Mesendoderm (in vitro differentiated cells): ENCODE measurements at regions not wholly inside any gene's neighbourhood (a gene's known extent, or its start where the extent isn't known, plus 50 kb on each side); places are given as distances from the start of the nearest gene placed in this dataset.

Source experiments
- DNase-seq: peaks from one replicate; pipeline ENCODE4 v3.0.0; 2013
- H2AK5ac ChIP-seq: 2 replicates; pipeline ENCODE4 v1.6.1; 2013; ENCODE audit warnings: low read length, inconsistent platforms
- H2BK120ac ChIP-seq: 2 replicates; pipeline ENCODE4 v1.6.1; 2013; ENCODE audit warnings: low read depth, mild to moderate bottlenecking, low read length, moderate library complexity, mixed read lengths
- H2BK15ac ChIP-seq: replicated peaks from 2 replicates; pipeline ENCODE4 v1.6.1; 2013; ENCODE audit warnings: low read depth, mild to moderate bottlenecking, moderate library complexity
- H2BK5ac ChIP-seq: 2 replicates; pipeline ENCODE4 v1.6.1; 2013; ENCODE audit warnings: low read length, inconsistent platforms
- H3K18ac ChIP-seq: 2 replicates; pipeline ENCODE4 v1.6.1; 2013; ENCODE audit warnings: mild to moderate bottlenecking, low read length, mixed read lengths
- H3K23ac ChIP-seq: one replicate; pipeline ENCODE4 v1.6.1; 2013; ENCODE audit warnings: low read length
- H3K27ac ChIP-seq: 2 replicates; pipeline ENCODE4 v1.5.1; 2013; ENCODE audit warnings: low read depth, mild to moderate bottlenecking, inconsistent platforms, low read length, moderate library complexity
- H3K27me3 ChIP-seq: 2 replicates; pipeline ENCODE4 v1.6.1; 2013; ENCODE audit warnings: low read length, control low read depth, mild to moderate bottlenecking, inconsistent platforms; ENCODE audit not compliant: insufficient read depth, poor library complexity
- H3K36me3 ChIP-seq: 2 replicates; pipeline ENCODE4 v1.6.1; 2013; ENCODE audit warnings: low read length, inconsistent platforms; ENCODE audit not compliant: control insufficient read depth, insufficient read depth
- H3K4ac ChIP-seq: one replicate; pipeline ENCODE4 v1.6.1; 2013; ENCODE audit warnings: low read depth, mild to moderate bottlenecking, low read length, moderate library complexity
- H3K4me1 ChIP-seq: 2 replicates; pipeline ENCODE4 v1.6.1; 2013; ENCODE audit warnings: low read depth, low read length, inconsistent platforms; ENCODE audit not compliant: control insufficient read depth
- H3K4me2 ChIP-seq: 2 replicates; pipeline ENCODE4 v1.6.1; 2013; ENCODE audit warnings: low read length
- H3K4me3 ChIP-seq: 2 replicates; pipeline ENCODE4 v1.5.1; 2013; ENCODE audit warnings: mild to moderate bottlenecking, low read length
- H3K56ac ChIP-seq: one replicate; pipeline ENCODE4 v1.6.1; 2013; ENCODE audit warnings: low read length
- H3K79me1 ChIP-seq: 2 replicates; pipeline ENCODE4 v1.6.1; 2013; ENCODE audit warnings: low read length, inconsistent platforms
- H3K79me2 ChIP-seq: 2 replicates; pipeline ENCODE4 v1.6.1; 2013; ENCODE audit warnings: mild to moderate bottlenecking, low read length; ENCODE audit not compliant: control insufficient read depth, insufficient read depth
- H3K9ac ChIP-seq: 2 replicates; pipeline ENCODE4 v1.6.1; 2013; ENCODE audit warnings: low read length, inconsistent platforms
- H4K5ac ChIP-seq: one replicate; pipeline ENCODE4 v1.6.1; 2013; ENCODE audit warnings: low read length
- H4K8ac ChIP-seq: one replicate; pipeline ENCODE4 v1.6.1; 2013; ENCODE audit warnings: low read depth, mild to moderate bottlenecking, control low read depth, low read length, moderate library complexity
- WGBS: extraction: QIAGEN DNeasy Blood & Tissue Kit; methylation state at CpG from one replicate; pipeline ENCODE4 v1.1.7; 2013; ENCODE audit warnings: low lambda C conversion rate, missing lambda C conversion rate; ENCODE audit not compliant: insufficient coverage; ENCODE audit errors: extremely low coverage; 5-methylcytosine and 5-hydroxymethylcytosine counted together

GRCh38 chr3:69456631-69457030 lies 70.7 kb upstream of the FRMD4B start:
- DNase-seq: no peak
- no peak overlapping the region for H3K4ac ChIP-seq
- no peak overlapping the region for H3K56ac ChIP-seq
- no peak overlapping the region for H2BK15ac ChIP-seq
- no peak overlapping the region for H3K9ac ChIP-seq
- no peak overlapping the region for H2BK5ac ChIP-seq
- no peak overlapping the region for H2BK120ac ChIP-seq
- no peak overlapping the region for H3K4me2 ChIP-seq
- no peak overlapping the region for H3K18ac ChIP-seq
- H3K27ac ChIP-seq: no peak overlapping the region
- no peaks in the 10 kb centered on the region for H3K4me1 ChIP-seq
- H3K23ac ChIP-seq: no peak overlapping the region
- no peak overlapping the region for H4K8ac ChIP-seq
- H3K79me2 ChIP-seq: no peaks in the 10 kb centered on the region
- H3K36me3 ChIP-seq: no peaks in the 10 kb centered on the region
- H4K5ac ChIP-seq: no peak overlapping the region
- no peaks in the 10 kb centered on the region for H3K27me3 ChIP-seq
- H2AK5ac ChIP-seq: no peak overlapping the region
- H3K79me1 ChIP-seq: no peaks in the 10 kb centered on the region
- H3K4me3 ChIP-seq: no peak overlapping the region
- WGBS: no CpG with 5 or more reads among the region's 4 CpGs

GRCh38 chr3:69454204-69454787 lies 68.4 kb upstream of the FRMD4B start:
- no peak for DNase-seq
- Histone ChIP-seq H2BK5ac (no peak overlapping the region), H3K4me1 (no peaks in the 10 kb centered on the region), H3K4me2 (no peak overlapping the region), H2BK15ac (no peak overlapping the region), H3K27me3 (no peaks in the 10 kb centered on the region), H3K4ac (no peak overlapping the region), H3K36me3 (no peaks in the 10 kb centered on the region), H3K27ac (no peak overlapping the region), H2AK5ac (no peak overlapping the region), H3K79me2 (no peaks in the 10 kb centered on the region), H3K56ac (no peak overlapping the region), H3K23ac (no peak overlapping the region), H3K9ac (no peak overlapping the region), H4K5ac (no peak overlapping the region), H3K79me1 (no peaks in the 10 kb centered on the region), H2BK120ac (no peak overlapping the region), H4K8ac (no peak overlapping the region), H3K18ac (no peak overlapping the region), H3K4me3 (no peak overlapping the region)
- WGBS: no CpG with 5 or more reads among the region's 22 CpGs

GRCh38 chr3:69452295-69452694 lies 66.4 kb upstream of the FRMD4B start:
- Histone ChIP-seq H3K4me1 (no peaks in the 10 kb centered on the region), H2BK15ac (no peak overlapping the region), H3K27ac (no peak overlapping the region), H3K4me3 (no peak overlapping the region), H3K79me2 (no peaks in the 10 kb centered on the region), H2BK120ac (no peak overlapping the region), H3K9ac (no peak overlapping the region), H3K56ac (no peak overlapping the region), H3K18ac (no peak overlapping the region), H3K36me3 (no peaks in the 10 kb centered on the region), H3K23ac (no peak overlapping the region), H3K4ac (no peak overlapping the region), H2AK5ac (no peak overlapping the region), H4K8ac (no peak overlapping the region), H3K27me3 (no peaks in the 10 kb centered on the region), H2BK5ac (no peak overlapping the region), H3K79me1 (no peaks in the 10 kb centered on the region), H3K4me2 (no peak overlapping the region), H4K5ac (no peak overlapping the region)
- WGBS: no CpG with 5 or more reads among the region's 2 CpGs
- DNase-seq: no peak

GRCh38 chr3:69451594-69451993 lies 65.7 kb upstream of the FRMD4B start:
- H3K27ac ChIP-seq: no peak overlapping the region
- no peaks in the 10 kb centered on the region for H3K79me1 ChIP-seq
- H3K79me2 ChIP-seq: no peaks in the 10 kb centered on the region
- no peak for DNase-seq
- H3K4me3 ChIP-seq: no peak overlapping the region
- H3K4me2 ChIP-seq: no peak overlapping the region
- no peak overlapping the region for H2AK5ac ChIP-seq
- no peak overlapping the region for H3K4ac ChIP-seq
- no peaks in the 10 kb centered on the region for H3K27me3 ChIP-seq
- no peak overlapping the region for H4K5ac ChIP-seq
- H2BK120ac ChIP-seq: no peak overlapping the region
- H3K36me3 ChIP-seq: no peaks in the 10 kb centered on the region
- no peak overlapping the region for H3K9ac ChIP-seq
- H2BK5ac ChIP-seq: no peak overlapping the region
- H2BK15ac ChIP-seq: no peak overlapping the region
- no peak overlapping the region for H3K23ac ChIP-seq
- no peak overlapping the region for H4K8ac ChIP-seq
- no peak overlapping the region for H3K56ac ChIP-seq
- no peak overlapping the region for H3K18ac ChIP-seq
- no peaks in the 10 kb centered on the region for H3K4me1 ChIP-seq

GRCh38 chr3:69448877-69449276 lies 63.0 kb upstream of the FRMD4B start:
- no peaks in the 10 kb centered on the region for H3K79me2 ChIP-seq
- H3K36me3 ChIP-seq: no peaks in the 10 kb centered on the region
- H3K23ac ChIP-seq: no peak overlapping the region
- WGBS: no CpG with 5 or more reads among the region's 3 CpGs
- H3K79me1 ChIP-seq: no peaks in the 10 kb centered on the region
- no peak overlapping the region for H3K9ac ChIP-seq
- no peak overlapping the region for H3K27ac ChIP-seq
- H2AK5ac ChIP-seq: no peak overlapping the region
- H3K4me2 ChIP-seq: no peak overlapping the region
- no peak for DNase-seq
- H3K27me3 ChIP-seq: no peaks in the 10 kb centered on the region
- H3K4me1 ChIP-seq: no peaks in the 10 kb centered on the region
- no peak overlapping the region for H3K4me3 ChIP-seq
- H3K56ac ChIP-seq: no peak overlapping the region
- H4K5ac ChIP-seq: no peak overlapping the region
- no peak overlapping the region for H3K18ac ChIP-seq
- no peak overlapping the region for H3K4ac ChIP-seq
- no peak overlapping the region for H2BK15ac ChIP-seq
- H4K8ac ChIP-seq: no peak overlapping the region
- H2BK120ac ChIP-seq: no peak overlapping the region
- no peak overlapping the region for H2BK5ac ChIP-seq

- H3K79me1 ChIP-seq: no peaks in the 10 kb centered on the region
- H3K27ac ChIP-seq: no peak overlapping the region
- H3K4ac ChIP-seq: no peak overlapping the region
- H2AK5ac ChIP-seq: no peak overlapping the region
- H2BK5ac ChIP-seq: no peak overlapping the region
- no peak overlapping the region for H3K56ac ChIP-seq
- H3K4me3 ChIP-seq: no peak overlapping the region
- H3K4me1 ChIP-seq: no peaks in the 10 kb centered on the region
- H3K79me2 ChIP-seq: no peaks in the 10 kb centered on the region
- no peak overlapping the region for H2BK120ac ChIP-seq
- no peak overlapping the region for H3K23ac ChIP-seq
- H3K4me2 ChIP-seq: no peak overlapping the region
- no CpG with 5 or more reads among the region's 6 CpGs for WGBS
- no peaks in the 10 kb centered on the region for H3K27me3 ChIP-seq
- H4K8ac ChIP-seq: no peak overlapping the region
- H3K36me3 ChIP-seq: no peaks in the 10 kb centered on the region
- DNase-seq: no peak
- no peak overlapping the region for H4K5ac ChIP-seq
- no peak overlapping the region for H3K18ac ChIP-seq
- H3K9ac ChIP-seq: no peak overlapping the region
- H2BK15ac ChIP-seq: no peak overlapping the region
Measured at GRCh38 chr3:69446402-69447072, 60.6 kb upstream of the FRMD4B start.
